AG04450 (cell line): ENCODE measurements at regions not wholly inside any gene's neighbourhood (a gene's known extent, or its start where the extent isn't known, plus 50 kb on each side); places are given as distances from the start of the nearest gene placed in this dataset.

Source experiments
- CTCF ChIA-PET: fragments of 300-600, 350-600 bp; formaldehyde crosslinking; extraction: SDS; loops from one replicate; lab custom pipeline; 2022; ENCODE audit warnings: antibody characterized with exemption, inconsistent platforms; lab: Charles Lee
- POLR2A ChIA-PET: fragments of 350-600 bp; formaldehyde crosslinking; extraction: SDS; loops from one replicate; lab custom pipeline; 2021; ENCODE audit warnings: antibody characterized with exemption, inconsistent platforms; lab: Yijun Ruan, JAX
- DNase-seq: peaks from one replicate; pipeline ENCODE4 v3.0.0-alpha.2; 2011; ENCODE audit warnings: low read depth, low spot score
- H3K27ac ChIP-seq: one replicate; pipeline ENCODE4 v1.5.1; 2012; ENCODE audit warnings: low read depth, low read length, control low read depth
- H3K27me3 ChIP-seq: one replicate; pipeline ENCODE4 v1.6.0; 2012; ENCODE audit warnings: low read length; ENCODE audit not compliant: control insufficient read depth, insufficient read depth
- H3K4me3 ChIP-seq: 2 replicates; pipeline ENCODE4 v1.5.1; 2011; ENCODE audit warnings: mild to moderate bottlenecking, low read depth, low read length, control low read depth
- H3K9me3 ChIP-seq: 2 replicates; pipeline ENCODE4 v1.5.1; 2012; ENCODE audit warnings: low read length; ENCODE audit not compliant: control insufficient read depth, insufficient read depth
- CTCF ChIP-seq: IDR thresholded peaks from 2 replicates; pipeline ENCODE4 v1.5.1; 2011; ENCODE audit warnings: low read depth, low read length, control low read depth, inconsistent platforms

GRCh38 chr14:29165431-29165830 is 398.8 kb downstream of the FOXG1 start:
- POLR2A ChIA-PET: no interaction called here

GRCh38 chr14:29166507-29166906 is 399.9 kb downstream of the FOXG1 start:
- no peak for DNase-seq
- Histone ChIP-seq H3K27ac (no peak overlapping the region), H3K4me3 (no peak overlapping the region), H3K27me3 (no peaks in the 10 kb centered on the region), H3K9me3 (no peaks in the 10 kb centered on the region; the same call in 1 of the 2 replicates)
- no peak for TF ChIP-seq CTCF
- ChIA-PET CTCF (interaction anchor here (0.7 kb wide), 1 partner anchor 149 kb away, joined by 3 read pairs; no protein-coding TSS in a partner anchor), POLR2A (no interaction called here)

More at GRCh38 chr14:29165431-29165830, 398.8 kb downstream of the FOXG1 start:
- TF ChIP-seq CTCF: no peak
- no peak for DNase-seq
- Histone ChIP-seq H3K27me3 (no peaks in the 10 kb centered on the region), H3K4me3 (no peak overlapping the region), H3K27ac (no peak overlapping the region), H3K9me3 (no peaks in the 10 kb centered on the region; the same call in 1 of the 2 replicates)
- CTCF ChIA-PET: no interaction called here

GRCh38 chr14:29168149-29168548 is 401.6 kb downstream of the FOXG1 start:
- H3K27ac ChIP-seq: no peak overlapping the region
- ChIA-PET POLR2A (no interaction called here), CTCF (no interaction called here)
- H3K9me3 ChIP-seq: no peaks in the 10 kb centered on the region; the same call in 1 of the 2 replicates
- no peaks in the 10 kb centered on the region for H3K27me3 ChIP-seq
- no peak for DNase-seq
- no peak for TF ChIP-seq CTCF
- no peak overlapping the region for H3K4me3 ChIP-seq

- no peak for TF ChIP-seq CTCF
- Histone ChIP-seq H3K27me3 (no peaks in the 10 kb centered on the region), H3K27ac (no peak overlapping the region), H3K9me3 (no peaks in the 10 kb centered on the region; the same call in 1 of the 2 replicates), H3K4me3 (no peak overlapping the region)
- ChIA-PET CTCF (no interaction called here), POLR2A (no interaction called here)
- no peak for DNase-seq
Observed at GRCh38 chr14:29169408-29169807, 402.8 kb downstream of the FOXG1 start.

- Histone ChIP-seq H3K27me3 (no peaks in the 10 kb centered on the region), H3K27ac (no peak overlapping the region), H3K4me3 (no peak overlapping the region), H3K9me3 (no peaks in the 10 kb centered on the region; the same call in 1 of the 2 replicates)
- no peak for TF ChIP-seq CTCF
- CTCF ChIA-PET: no interaction called here
- POLR2A ChIA-PET: no interaction called here
- DNase-seq: no peak
Observed at GRCh38 chr14:29175706-29176105, 409.1 kb downstream of the FOXG1 start.
